Thoracic aorta (tissue), 2 donors: ENCODE measurements at regions not wholly inside any gene's neighbourhood (a gene's known extent, or its start where the extent isn't known, plus 50 kb on each side); places are given as distances from the start of the nearest gene placed in this dataset.

Experiments
- ATAC-seq: fragments of 150-250 bp; one replicate; pipeline ENCODE4 v1.8.0; 2017; ENCODE audit warnings: low read depth; ENCODE audit not compliant: insufficient number of reproducible peaks, low FRiP score
- DNase-seq: peaks from one replicate; pipeline ENCODE4 v3.0.0-alpha.2; 2020; ENCODE audit warnings: low spot score
- H3K27ac ChIP-seq, 2 donors: fragments of 200-600 bp; sonication (generic); 1 replicate in 1 of 2; 2 replicates in 1 of 2; pipeline ENCODE4 v1.5.1; 2016; ENCODE audit warnings: mild to moderate bottlenecking in 2 of 2, moderate library complexity in 2 of 2
- H3K27me3 ChIP-seq: fragments of 200-600 bp; sonication (generic); replicated peaks from 2 replicates; pipeline ENCODE4 v1.6.0; 2016; ENCODE audit warnings: mild to moderate bottlenecking; ENCODE audit not compliant: insufficient read depth
- H3K36me3 ChIP-seq: fragments of 200-600 bp; sonication (generic); one replicate; pipeline ENCODE4 v1.5.1; 2016
- H3K4me1 ChIP-seq, 2 donors: fragments of 200-600 bp; sonication (generic); 1 replicate in 1 of 2; 2 replicates in 1 of 2; pipeline versions ENCODE4 v1.5.1 to v1.6.0; 2016; ENCODE audit warnings: low read depth in 2 of 2, mild to moderate bottlenecking in 1 of 2; ENCODE audit not compliant: control insufficient read depth in 1 of 2
- H3K4me3 ChIP-seq: fragments of 200-600 bp; sonication (generic); 2 replicates; pipeline ENCODE4 v1.5.1; 2016; ENCODE audit warnings: mild to moderate bottlenecking
- H3K9me3 ChIP-seq: fragments of 200-600 bp; sonication (generic); 2 replicates; pipeline ENCODE4 v1.5.1; 2016
- CTCF ChIP-seq: fragments of 200-600 bp; sonication (generic); IDR thresholded peaks from one replicate; pipeline ENCODE4 v1.5.1; 2019; ENCODE audit warnings: antibody characterized with exemption

GRCh38 chr2:144670738-144671137 lies 150.8 kb upstream of the ZEB2 start:
- H3K27me3 ChIP-seq, result no peaks in the 10 kb centered on the region
- H3K4me3 ChIP-seq, result no peak overlapping the region
- H3K27ac ChIP-seq, result no peak overlapping the region
- H3K36me3 ChIP-seq, result no peaks in the 10 kb centered on the region
- DNase-seq (no peak), ATAC-seq (no peak)
- no peak for TF ChIP-seq CTCF
- no peaks in the 10 kb centered on the region for H3K9me3 ChIP-seq
- H3K4me1 ChIP-seq, result peaks cover 0 to 6% of the 10 kb centered on the region in 2 donors

- Histone ChIP-seq H3K36me3 (no peaks in the 10 kb centered on the region), H3K27me3 (no peaks in the 10 kb centered on the region), H3K4me1 (peaks cover 0 to 6% of the 10 kb centered on the region in 2 donors), H3K4me3 (no peak overlapping the region), H3K27ac (no peak overlapping the region), H3K9me3 (no peaks in the 10 kb centered on the region)
- DNase-seq, result no peak
- TF ChIP-seq CTCF, result no peak
- ATAC-seq, result no peak
Observed at GRCh38 chr2:144670080-144670479, 150.2 kb upstream of the ZEB2 start.

DNA sequence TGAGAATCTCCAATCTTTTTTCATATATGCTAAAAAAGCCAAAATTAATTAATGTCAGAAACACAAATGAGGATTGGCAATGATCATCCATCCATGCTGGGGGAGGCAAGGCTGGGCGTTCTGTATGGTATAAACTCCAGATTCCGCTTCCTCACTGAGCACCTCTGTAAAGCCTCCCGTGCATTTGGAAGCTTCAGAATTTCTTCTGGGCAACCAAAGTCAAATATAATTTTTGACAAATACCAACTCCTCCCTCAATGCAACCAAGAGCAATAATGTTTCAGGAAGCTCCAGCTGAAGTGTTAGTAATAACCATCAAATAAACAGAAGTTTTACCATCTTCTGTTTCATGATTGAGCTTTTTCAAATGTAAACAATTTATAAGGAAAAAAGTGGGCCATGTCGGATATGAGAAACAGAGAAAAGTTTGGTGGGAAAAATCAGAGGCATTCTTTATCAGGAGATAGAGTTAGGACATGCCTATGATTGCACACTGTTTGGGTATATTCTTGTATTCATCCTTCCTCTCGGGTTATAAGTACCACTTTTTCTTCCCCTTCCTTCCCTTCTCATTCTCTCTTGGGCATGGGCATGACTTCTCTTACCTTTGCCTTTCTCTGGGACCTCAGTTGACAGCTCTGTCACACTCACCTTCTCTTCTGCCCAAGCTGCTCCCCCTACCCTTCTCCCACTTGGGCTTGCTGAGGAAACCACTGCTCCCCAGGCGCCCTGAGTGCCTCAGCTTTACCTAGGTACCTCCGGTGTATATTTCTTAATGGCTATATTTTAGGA lies 149.5 kb upstream of the ZEB2 start:
- no peak for ATAC-seq
- H3K9me3 ChIP-seq, result no peaks in the 10 kb centered on the region
- no peak overlapping the region for H3K4me3 ChIP-seq
- no peaks in the 10 kb centered on the region for H3K27me3 ChIP-seq
- peaks cover 0 to 6% of the 10 kb centered on the region in 2 donors for H3K4me1 ChIP-seq
- no peak overlapping the region for H3K27ac ChIP-seq
- DNase-seq, result no peak
- TF ChIP-seq CTCF, result no peak
- H3K36me3 ChIP-seq, result no peaks in the 10 kb centered on the region

GRCh38 chr2:144668493-144669110 lies 148.7 kb upstream of the ZEB2 start:
- no peak for ATAC-seq
- no peaks in the 10 kb centered on the region for H3K27me3 ChIP-seq
- peaks cover 0 to 6% of the 10 kb centered on the region in 2 donors for H3K4me1 ChIP-seq
- no peak for TF ChIP-seq CTCF
- no peaks in the 10 kb centered on the region for H3K36me3 ChIP-seq
- H3K9me3 ChIP-seq, result no peaks in the 10 kb centered on the region
- no peak overlapping the region for H3K4me3 ChIP-seq
- H3K27ac ChIP-seq, result no peak overlapping the region
- no peak for DNase-seq

DNA sequence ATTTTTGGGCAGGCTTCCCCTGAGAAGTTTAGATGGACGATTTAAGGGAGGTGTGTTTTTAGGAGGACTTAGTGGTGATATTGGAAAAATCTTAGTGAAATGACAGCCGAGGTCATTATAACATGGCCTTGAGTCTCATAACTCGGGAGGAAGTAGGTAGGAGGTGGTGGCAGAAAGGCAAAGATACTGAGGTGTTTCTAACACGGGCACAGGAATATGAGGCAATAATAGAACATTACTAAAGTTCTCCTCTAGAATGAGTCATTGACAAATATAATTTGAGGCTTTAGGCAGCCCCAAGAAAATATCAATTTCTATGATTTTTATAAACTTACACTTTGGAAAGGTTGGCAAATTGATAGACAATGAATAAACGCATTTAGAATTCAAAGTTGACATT lies 146.1 kb upstream of the ZEB2 start:
- Histone ChIP-seq H3K27ac (no peak overlapping the region), H3K36me3 (no peaks in the 10 kb centered on the region), H3K9me3 (no peaks in the 10 kb centered on the region), H3K4me1 (peaks cover 0 to 6% of the 10 kb centered on the region in 2 donors), H3K27me3 (no peaks in the 10 kb centered on the region), H3K4me3 (no peak overlapping the region)
- DNase-seq, result no peak
- no peak for TF ChIP-seq CTCF
- ATAC-seq, result no peak
